Tibial nerve (tissue), 4 donors: ENCODE measurements at regions not wholly inside any gene's neighbourhood (a gene's known extent, or its start where the extent isn't known, plus 50 kb on each side); places are given as distances from the start of the nearest gene placed in this dataset.

ENCODE experiments used
- EP300 ChIP-seq, 2 donors: sonication (generic); formaldehyde crosslinking; IDR thresholded peaks; one replicate each; pipeline ENCODE4 v1.6.1; 2017; ENCODE audit warnings: antibody characterized with exemption in 2 of 2, mild to moderate bottlenecking in 1 of 2
- POLR2A ChIP-seq, 2 donors: fragments of 450-650 bp; IDR thresholded peaks; one replicate each; pipeline ENCODE4 v1.6.1; 2017; ENCODE audit warnings: antibody characterized with exemption in 2 of 2, mild to moderate bottlenecking in 2 of 2, moderate library complexity in 2 of 2
- TF ChIP-seq, protein P1 (sequence below), 5 experiments: fragments of 200-600 bp in 3 of 5; fragments of 450-650 bp in 2 of 5; sonication (generic) in 3 of 5; IDR thresholded peaks; one replicate each; pipeline ENCODE4 v1.5.1; 2016 to 2019; ENCODE audit warnings: antibody characterized with exemption in 5 of 5, mild to moderate bottlenecking in 3 of 5, moderate library complexity in 2 of 5

DNA sequence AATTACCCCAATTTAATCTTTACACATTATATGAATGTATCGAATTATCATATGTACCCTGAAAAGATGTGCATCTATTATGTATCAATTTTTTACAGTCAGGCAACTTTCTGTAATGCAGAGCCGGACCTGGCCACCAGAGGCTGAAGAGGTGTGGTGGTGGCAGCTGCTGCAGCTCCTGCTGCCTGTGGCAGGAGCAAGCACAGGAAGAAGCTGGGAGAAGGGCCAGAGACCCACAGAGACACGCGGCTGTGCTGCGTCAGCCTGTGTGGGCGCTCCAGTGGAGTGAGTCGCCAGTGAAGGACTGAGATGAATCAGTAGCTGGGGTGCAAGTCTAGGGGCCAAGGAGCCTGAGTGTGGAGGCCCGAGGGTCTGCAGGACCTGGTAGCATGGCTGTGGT lies 74.3 kb upstream of the COG2 start:
- TF ChIP-seq, protein P1, sequence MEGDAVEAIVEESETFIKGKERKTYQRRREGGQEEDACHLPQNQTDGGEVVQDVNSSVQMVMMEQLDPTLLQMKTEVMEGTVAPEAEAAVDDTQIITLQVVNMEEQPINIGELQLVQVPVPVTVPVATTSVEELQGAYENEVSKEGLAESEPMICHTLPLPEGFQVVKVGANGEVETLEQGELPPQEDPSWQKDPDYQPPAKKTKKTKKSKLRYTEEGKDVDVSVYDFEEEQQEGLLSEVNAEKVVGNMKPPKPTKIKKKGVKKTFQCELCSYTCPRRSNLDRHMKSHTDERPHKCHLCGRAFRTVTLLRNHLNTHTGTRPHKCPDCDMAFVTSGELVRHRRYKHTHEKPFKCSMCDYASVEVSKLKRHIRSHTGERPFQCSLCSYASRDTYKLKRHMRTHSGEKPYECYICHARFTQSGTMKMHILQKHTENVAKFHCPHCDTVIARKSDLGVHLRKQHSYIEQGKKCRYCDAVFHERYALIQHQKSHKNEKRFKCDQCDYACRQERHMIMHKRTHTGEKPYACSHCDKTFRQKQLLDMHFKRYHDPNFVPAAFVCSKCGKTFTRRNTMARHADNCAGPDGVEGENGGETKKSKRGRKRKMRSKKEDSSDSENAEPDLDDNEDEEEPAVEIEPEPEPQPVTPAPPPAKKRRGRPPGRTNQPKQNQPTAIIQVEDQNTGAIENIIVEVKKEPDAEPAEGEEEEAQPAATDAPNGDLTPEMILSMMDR (IDR thresholded peaks at IDR 0.05), result no peak
- TF ChIP-seq POLR2A (IDR thresholded peaks at IDR 0.05) (no peak), EP300 (IDR thresholded peaks at IDR 0.05) (no peak)
